GM12878 (cell line): ENCODE measurements at regions not wholly inside any gene's neighbourhood (a gene's known extent, or its start where the extent isn't known, plus 50 kb on each side); places are given as distances from the start of the nearest gene placed in this dataset.

Experiments
- ATAC-seq: fragments of 200-7000 bp; cut with Tn5 transposase; 3 replicates; pipeline ENCODE4 v1.9.1; 2020; ENCODE audit warnings: mild to moderate bottlenecking, moderate library complexity
- BruUV-seq: library from RNA; stranded (reverse); fragments of 400-500 nt; replicated peaks from 2 replicates; lab custom pipeline; 2021; lab: Mats Ljungman, UMichigan
- CTCF ChIA-PET: fragments of 300-600 bp; sonication (Branson Sonifier 250); formaldehyde crosslinking; extraction: SDS; loops from one replicate; lab custom pipeline; 2021; ENCODE audit warnings: inconsistent platforms; lab: Yijun Ruan, JAX
- POLR2A ChIA-PET: fragments of 350-600 bp; formaldehyde crosslinking; extraction: SDS; loops from one replicate; lab custom pipeline; 2021; ENCODE audit warnings: inconsistent platforms; lab: Charles Lee
- RAD21 ChIA-PET: fragments of 300-600 bp; sonication (Branson Sonifier 250); formaldehyde crosslinking; loops from one replicate; lab custom pipeline; 2023; ENCODE audit warnings: antibody characterized with exemption; ENCODE audit not compliant: unreplicated experiment; lab: Charles Lee
- SMC1A ChIA-PET: fragments of 300-600 bp; sonication (Branson Sonifier 250); formaldehyde crosslinking; loops from one replicate; lab custom pipeline; 2023; ENCODE audit not compliant: unreplicated experiment, uncharacterized antibody; lab: Charles Lee
- DNase-seq: peaks from one replicate; pipeline ENCODE4 v3.0.0-alpha.2; 2011; ENCODE audit warnings: low read depth, low spot score
- FAIRE-seq: peaks from 3 replicates; lab custom pipeline; 2011; peaks lifted over from hg19 to GRCh38; lab: Jason Lieb, UNC
- H2AFZ ChIP-seq: 2 replicates; pipeline ENCODE4 v1.6.0; 2011; ENCODE audit warnings: low read depth, low read length, control low read depth; ENCODE audit not compliant: control insufficient read depth
- H3K27ac ChIP-seq: 2 replicates; pipeline ENCODE4 v1.5.1; 2011; ENCODE audit warnings: control low read depth; ENCODE audit not compliant: control insufficient read depth, insufficient read depth
- H3K27me3 ChIP-seq, 2 experiments: replicated peaks in 1 of 2; 2 replicates each; pipeline versions ENCODE4 v1.6.0 to v1.6.1; 2011; ENCODE audit warnings: low read length in 1 of 2; ENCODE audit not compliant: control insufficient read depth in 2 of 2, insufficient read depth in 2 of 2
- H3K36me3 ChIP-seq, 2 experiments: 2 replicates each; pipeline ENCODE4 v1.5.1; 2011; ENCODE audit warnings: low read length in 1 of 2; ENCODE audit not compliant: control insufficient read depth in 2 of 2, insufficient read depth in 2 of 2
- H3K4me1 ChIP-seq: 2 replicates; pipeline ENCODE4 v1.6.1; 2011; ENCODE audit warnings: mild to moderate bottlenecking, low read length, moderate library complexity, mixed read lengths; ENCODE audit not compliant: control insufficient read depth, insufficient read depth
- H3K4me2 ChIP-seq: 2 replicates; pipeline ENCODE4 v1.6.0; 2011; ENCODE audit warnings: control low read depth; ENCODE audit not compliant: control insufficient read depth, insufficient read depth
- H3K4me3 ChIP-seq: fragments of 200-600 bp; sonication (generic); 2 replicates; pipeline ENCODE4 v1.5.1; 2016
- H3K79me2 ChIP-seq: 2 replicates; pipeline ENCODE4 v1.6.0; 2011; ENCODE audit warnings: low read length; ENCODE audit not compliant: control insufficient read depth, insufficient read depth
- H3K9ac ChIP-seq: 2 replicates; pipeline ENCODE4 v1.8.0; 2011; ENCODE audit warnings: low read length, control low read depth, mixed read lengths; ENCODE audit not compliant: control insufficient read depth, insufficient read depth
- H3K9me3 ChIP-seq: replicated peaks from 3 replicates; pipeline ENCODE4 v1.5.1; 2011; ENCODE audit warnings: mild to moderate bottlenecking, low read length; ENCODE audit not compliant: control insufficient read depth, insufficient read depth
- H4K20me1 ChIP-seq: 2 replicates; pipeline ENCODE4 v1.6.0; 2011; ENCODE audit not compliant: control insufficient read depth, insufficient read depth
- ASH2L ChIP-seq: fragments of 300-600, 200-600 bp; sonication (generic); IDR thresholded peaks from 2 replicates; pipeline ENCODE4 v1.6.1; 2017; ENCODE audit warnings: low read depth, mild to moderate bottlenecking, borderline replicate concordance
- CHD1 ChIP-seq: IDR thresholded peaks from 2 replicates; pipeline ENCODE4 v1.6.1; 2012; ENCODE audit warnings: low read depth, low read length, improper control_type of control experiment
- ETV6 ChIP-seq, 2 experiments: fragments of 450-650 bp in 1 of 2; IDR thresholded peaks in 1 of 2; conservative IDR thresholded peaks in 1 of 2; 2 replicates each; pipeline ENCODE4 v1.6.1; 2014; ENCODE audit warnings: antibody characterized with exemption in 1 of 2, borderline replicate concordance in 1 of 2, low read depth in 1 of 2, mild to moderate bottlenecking in 1 of 2, moderate library complexity in 1 of 2
- GABPA ChIP-seq: IDR thresholded peaks from 2 replicates; pipeline ENCODE4 v1.6.1; 2014; ENCODE audit warnings: antibody characterized with exemption, low read depth, mild to moderate bottlenecking, inconsistent platforms
- MTA3 ChIP-seq: IDR thresholded peaks from 2 replicates; pipeline ENCODE4 v1.6.1; 2012; ENCODE audit warnings: low read length, inconsistent platforms, borderline replicate concordance
- SPI1 ChIP-seq: IDR thresholded peaks from 2 replicates; pipeline ENCODE4 v1.6.1; 2011; ENCODE audit warnings: low read depth, mild to moderate bottlenecking, low read length, moderate library complexity, borderline replicate concordance; ENCODE audit not compliant: insufficient read depth
- ZNF24 ChIP-seq: fragments of 450-650 bp; IDR thresholded peaks from 2 replicates; pipeline ENCODE4 v1.6.1; 2017; ENCODE audit warnings: antibody characterized with exemption, mild to moderate bottlenecking
- WGBS: methylation state at CpG from one replicate; pipeline ENCODE4 v1.1.6; 2016; ENCODE audit warnings: low lambda C conversion rate; ENCODE audit not compliant: insufficient replicate concordance, insufficient coverage; ENCODE audit errors: missing lambda C conversion rate; 5-methylcytosine and 5-hydroxymethylcytosine counted together
- in situ Hi-C: fragments of 300-500 bp; cut with MboI; formaldehyde crosslinking; loops from 9 replicates; pipeline ENCODE4 v1.14.3; 2018; ENCODE audit warnings: mixed read lengths
- intact Hi-C: fragments of 100-400 bp; cut with micrococcal nuclease; formaldehyde crosslinking; loops from one replicate; pipeline ENCODE4 v1.14.2; 2022; ENCODE audit not compliant: unreplicated experiment
- TF ChIP-seq, protein P1 (sequence below): IDR thresholded peaks from 2 replicates; pipeline ENCODE4 v1.6.1; 2011; ENCODE audit warnings: low read depth, low read length, improper control_type of control experiment, borderline replicate concordance
- TF ChIP-seq, protein P2 (sequence below): fragments of 150-350 bp; IDR thresholded peaks from 2 replicates; pipeline ENCODE4 v1.6.1; 2014; ENCODE audit warnings: mild to moderate bottlenecking, low read depth, low read length

DNA sequence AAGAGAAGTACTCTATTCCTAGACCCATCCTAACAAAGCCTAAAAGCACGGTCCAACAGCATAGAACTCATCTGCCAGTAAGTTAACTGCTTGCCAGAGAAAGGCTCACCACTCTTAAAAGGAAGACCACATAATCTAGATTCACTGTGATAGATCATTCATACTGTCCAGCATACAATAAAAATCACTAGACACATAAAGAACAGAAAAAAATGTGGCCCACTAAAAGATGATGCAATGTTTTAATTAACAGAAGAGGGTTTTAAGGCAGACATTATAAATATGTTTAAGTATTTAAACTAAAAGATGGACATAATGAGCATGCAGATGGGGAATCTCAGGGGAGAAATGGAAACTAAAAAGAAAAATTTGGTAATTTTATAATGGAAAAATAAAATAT is 157.5 kb upstream of the CDH4 start:
- Histone ChIP-seq H3K9me3 (no peaks in the 10 kb centered on the region; the same call in 2 of the 3 replicates), H3K4me1 (no peaks in the 10 kb centered on the region), H3K4me3 (no peak overlapping the region), H3K79me2 (no peaks in the 10 kb centered on the region), H3K36me3 (no peaks in the 10 kb centered on the region), H4K20me1 (no peaks in the 10 kb centered on the region), H3K9ac (no peak overlapping the region), H3K4me2 (no peak overlapping the region), H2AFZ (no peak overlapping the region), H3K27me3 (no peaks in the 10 kb centered on the region), H3K27ac (no peak overlapping the region)
- DNase-seq = no peak
- RAD21 ChIA-PET = no interaction called here
- intact Hi-C loops (no loop called here), in situ Hi-C loops (no loop called here)
- TF ChIP-seq MTA3 (no peak), ZNF24 (no peak), SPI1 (no peak), GABPA (no peak), ASH2L (no peak), CHD1 (no peak), ETV6 (conservative IDR thresholded peaks at IDR 0.05 in 1 of 2, IDR thresholded peaks at IDR 0.05 in 1 of 2; ENCODE audit: borderline replicate concordance in 1 of 2, low read depth in 1 of 2) (no peak)
- TF ChIP-seq, protein P1, sequence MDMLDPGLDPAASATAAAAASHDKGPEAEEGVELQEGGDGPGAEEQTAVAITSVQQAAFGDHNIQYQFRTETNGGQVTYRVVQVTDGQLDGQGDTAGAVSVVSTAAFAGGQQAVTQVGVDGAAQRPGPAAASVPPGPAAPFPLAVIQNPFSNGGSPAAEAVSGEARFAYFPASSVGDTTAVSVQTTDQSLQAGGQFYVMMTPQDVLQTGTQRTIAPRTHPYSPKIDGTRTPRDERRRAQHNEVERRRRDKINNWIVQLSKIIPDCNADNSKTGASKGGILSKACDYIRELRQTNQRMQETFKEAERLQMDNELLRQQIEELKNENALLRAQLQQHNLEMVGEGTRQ = no peak
- TF ChIP-seq, protein P2, sequence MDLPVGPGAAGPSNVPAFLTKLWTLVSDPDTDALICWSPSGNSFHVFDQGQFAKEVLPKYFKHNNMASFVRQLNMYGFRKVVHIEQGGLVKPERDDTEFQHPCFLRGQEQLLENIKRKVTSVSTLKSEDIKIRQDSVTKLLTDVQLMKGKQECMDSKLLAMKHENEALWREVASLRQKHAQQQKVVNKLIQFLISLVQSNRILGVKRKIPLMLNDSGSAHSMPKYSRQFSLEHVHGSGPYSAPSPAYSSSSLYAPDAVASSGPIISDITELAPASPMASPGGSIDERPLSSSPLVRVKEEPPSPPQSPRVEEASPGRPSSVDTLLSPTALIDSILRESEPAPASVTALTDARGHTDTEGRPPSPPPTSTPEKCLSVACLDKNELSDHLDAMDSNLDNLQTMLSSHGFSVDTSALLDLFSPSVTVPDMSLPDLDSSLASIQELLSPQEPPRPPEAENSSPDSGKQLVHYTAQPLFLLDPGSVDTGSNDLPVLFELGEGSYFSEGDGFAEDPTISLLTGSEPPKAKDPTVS = no peak
- CTCF ChIA-PET = no interaction called here
- POLR2A ChIA-PET = no interaction called here
- WGBS = 0% methylated on average over 1 of the region's 1 CpG
- no TSS peak for BruUV-seq
- no peak for FAIRE-seq
- no peak for ATAC-seq
- SMC1A ChIA-PET = no interaction called here
